ENCODE measurements at regions not wholly inside any gene's neighbourhood (a gene's known extent, or its start where the extent isn't known, plus 50 kb on each side); places are given as distances from the start of the nearest gene placed in this dataset.

GRCh38 chr14:25757364-25757763 is 707.4 kb upstream of the STXBP6 start:
- TF ChIP-seq, protein P1, sequence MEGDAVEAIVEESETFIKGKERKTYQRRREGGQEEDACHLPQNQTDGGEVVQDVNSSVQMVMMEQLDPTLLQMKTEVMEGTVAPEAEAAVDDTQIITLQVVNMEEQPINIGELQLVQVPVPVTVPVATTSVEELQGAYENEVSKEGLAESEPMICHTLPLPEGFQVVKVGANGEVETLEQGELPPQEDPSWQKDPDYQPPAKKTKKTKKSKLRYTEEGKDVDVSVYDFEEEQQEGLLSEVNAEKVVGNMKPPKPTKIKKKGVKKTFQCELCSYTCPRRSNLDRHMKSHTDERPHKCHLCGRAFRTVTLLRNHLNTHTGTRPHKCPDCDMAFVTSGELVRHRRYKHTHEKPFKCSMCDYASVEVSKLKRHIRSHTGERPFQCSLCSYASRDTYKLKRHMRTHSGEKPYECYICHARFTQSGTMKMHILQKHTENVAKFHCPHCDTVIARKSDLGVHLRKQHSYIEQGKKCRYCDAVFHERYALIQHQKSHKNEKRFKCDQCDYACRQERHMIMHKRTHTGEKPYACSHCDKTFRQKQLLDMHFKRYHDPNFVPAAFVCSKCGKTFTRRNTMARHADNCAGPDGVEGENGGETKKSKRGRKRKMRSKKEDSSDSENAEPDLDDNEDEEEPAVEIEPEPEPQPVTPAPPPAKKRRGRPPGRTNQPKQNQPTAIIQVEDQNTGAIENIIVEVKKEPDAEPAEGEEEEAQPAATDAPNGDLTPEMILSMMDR (IDR thresholded peaks at IDR 0.05; ENCODE audit: insufficient read depth, low read length): no peak
- no peak for TF ChIP-seq POLR2AphosphoS5 (IDR thresholded peaks at IDR 0.05; ENCODE audit: low read depth)
